Ascending aorta (tissue), 2 donors: ENCODE measurements at regions not wholly inside any gene's neighbourhood (a gene's known extent, or its start where the extent isn't known, plus 50 kb on each side); places are given as distances from the start of the nearest gene placed in this dataset.

Source experiments
- DNase-seq, 2 donors: peaks; one replicate each; pipeline ENCODE4 v3.0.0-alpha.2; 2019; ENCODE audit warnings: low spot score in 2 of 2
- H3K27ac ChIP-seq, 2 donors: fragments of 200-600 bp; sonication (generic); one replicate each; pipeline ENCODE4 v1.5.1; 2016 to 2017; ENCODE audit warnings: mild to moderate bottlenecking in 1 of 2
- H3K27me3 ChIP-seq: fragments of 200-600 bp; sonication (generic); one replicate; pipeline ENCODE4 v1.5.1; 2017
- H3K36me3 ChIP-seq, 2 donors: fragments of 200-600 bp; sonication (generic); one replicate each; pipeline ENCODE4 v1.5.1; 2016
- H3K4me1 ChIP-seq, 2 donors: fragments of 200-600 bp; sonication (generic); one replicate each; pipeline ENCODE4 v1.5.1; 2016 to 2017; ENCODE audit warnings: mild to moderate bottlenecking in 1 of 2
- H3K4me3 ChIP-seq, 2 donors: fragments of 200-600 bp; sonication (generic); one replicate each; pipeline ENCODE4 v1.5.1; 2016 to 2017; ENCODE audit warnings: mild to moderate bottlenecking in 1 of 2
- H3K9me3 ChIP-seq, 2 donors: fragments of 200-600 bp; sonication (generic); one replicate each; pipeline ENCODE4 v1.5.1; 2016
- intact Hi-C: fragments of 100-400 bp; cut with DNase I; formaldehyde crosslinking; loops from one replicate; pipeline ENCODE4 v1.15.1; 2023
- TF ChIP-seq, protein P1 (sequence below), 3 experiments: fragments of 200-600 bp in 2 of 3; fragments of 450-650 bp in 1 of 3; sonication (generic) in 2 of 3; IDR thresholded peaks; one replicate each; pipeline ENCODE4 v1.5.1; 2016 to 2019; ENCODE audit warnings: antibody characterized with exemption in 3 of 3, mild to moderate bottlenecking in 1 of 3, moderate library complexity in 1 of 3

DNA sequence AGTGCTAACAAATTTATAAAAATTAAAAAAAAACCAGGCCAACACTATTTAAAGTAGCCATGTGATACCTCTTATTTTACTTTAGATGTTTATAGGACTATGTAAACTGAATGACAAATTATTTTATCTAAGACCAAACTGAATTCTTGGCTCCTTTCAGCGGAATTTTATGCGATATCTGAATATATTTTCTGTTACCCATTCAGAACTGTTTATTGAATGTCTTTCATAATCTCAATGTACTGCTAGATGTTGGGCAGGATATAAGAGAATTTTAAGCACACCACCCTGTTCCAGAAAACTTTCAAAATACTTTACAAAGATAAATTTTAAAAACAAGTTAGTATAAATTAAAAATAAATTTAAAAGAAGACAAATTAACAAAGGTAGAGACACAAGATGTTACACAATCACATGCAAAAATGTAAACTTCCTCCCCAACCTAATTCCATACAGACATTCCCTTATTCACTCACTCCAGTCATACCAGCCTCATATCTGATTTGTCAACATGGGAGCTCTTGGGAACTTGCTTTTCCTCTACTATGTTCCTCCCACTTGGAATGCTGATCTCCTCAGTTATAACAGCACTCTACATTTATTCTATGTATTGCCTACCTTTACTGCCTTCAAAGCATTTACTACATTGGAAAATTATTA, 154.6 kb upstream of the MBNL1 start:
- TF ChIP-seq, protein P1, sequence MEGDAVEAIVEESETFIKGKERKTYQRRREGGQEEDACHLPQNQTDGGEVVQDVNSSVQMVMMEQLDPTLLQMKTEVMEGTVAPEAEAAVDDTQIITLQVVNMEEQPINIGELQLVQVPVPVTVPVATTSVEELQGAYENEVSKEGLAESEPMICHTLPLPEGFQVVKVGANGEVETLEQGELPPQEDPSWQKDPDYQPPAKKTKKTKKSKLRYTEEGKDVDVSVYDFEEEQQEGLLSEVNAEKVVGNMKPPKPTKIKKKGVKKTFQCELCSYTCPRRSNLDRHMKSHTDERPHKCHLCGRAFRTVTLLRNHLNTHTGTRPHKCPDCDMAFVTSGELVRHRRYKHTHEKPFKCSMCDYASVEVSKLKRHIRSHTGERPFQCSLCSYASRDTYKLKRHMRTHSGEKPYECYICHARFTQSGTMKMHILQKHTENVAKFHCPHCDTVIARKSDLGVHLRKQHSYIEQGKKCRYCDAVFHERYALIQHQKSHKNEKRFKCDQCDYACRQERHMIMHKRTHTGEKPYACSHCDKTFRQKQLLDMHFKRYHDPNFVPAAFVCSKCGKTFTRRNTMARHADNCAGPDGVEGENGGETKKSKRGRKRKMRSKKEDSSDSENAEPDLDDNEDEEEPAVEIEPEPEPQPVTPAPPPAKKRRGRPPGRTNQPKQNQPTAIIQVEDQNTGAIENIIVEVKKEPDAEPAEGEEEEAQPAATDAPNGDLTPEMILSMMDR (IDR thresholded peaks at IDR 0.05) = no peak
- Histone ChIP-seq H3K27ac (no peak overlapping the region), H3K4me3 (no peak overlapping the region), H3K4me1 (no peaks in the 10 kb centered on the region), H3K27me3 (no peaks in the 10 kb centered on the region), H3K36me3 (no peaks in the 10 kb centered on the region), H3K9me3 (no peaks in the 10 kb centered on the region)
- DNase-seq = no peak
- intact Hi-C loops = no loop called here

DNA sequence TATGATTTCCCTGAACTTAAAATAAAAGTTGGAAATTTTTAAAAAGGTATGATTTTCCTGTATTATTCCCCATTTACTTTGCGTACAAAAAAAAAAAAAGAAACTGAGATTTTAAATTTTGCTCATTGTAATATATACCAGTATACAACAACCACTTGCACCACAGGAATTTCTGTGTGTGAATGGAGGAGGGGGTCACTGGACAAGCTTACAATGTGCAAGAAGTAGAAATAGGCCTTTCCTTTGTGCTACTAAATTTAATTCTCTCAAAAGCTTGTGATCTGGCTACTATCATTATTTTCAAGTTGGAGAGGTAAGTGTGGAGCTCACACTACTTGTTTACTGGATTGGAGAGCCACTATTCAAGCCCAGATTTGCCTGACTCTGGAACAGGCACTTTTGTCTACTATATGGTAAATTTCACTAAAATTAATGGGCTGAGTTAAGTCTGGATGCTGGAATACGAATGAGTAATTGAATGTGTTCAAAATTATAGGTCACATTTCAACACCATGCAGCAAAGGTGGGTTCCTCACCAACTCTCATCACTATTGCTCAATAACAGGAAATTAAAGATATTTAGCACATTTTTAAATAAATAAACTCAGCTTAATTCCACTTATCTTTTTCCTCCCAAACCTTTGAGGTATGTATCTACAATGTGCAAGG, 148.0 kb upstream of the MBNL1 start:
- intact Hi-C loops = loop anchor here (5.0 kb wide), 1 partner anchor 37 kb away; no protein-coding TSS in a partner anchor
- H3K4me3 ChIP-seq = no peak overlapping the region
- no peak for DNase-seq
- H3K27me3 ChIP-seq = no peaks in the 10 kb centered on the region
- H3K9me3 ChIP-seq = no peaks in the 10 kb centered on the region
- H3K4me1 ChIP-seq = peaks cover 0 to 13% of the 10 kb centered on the region in 2 donors
- H3K36me3 ChIP-seq = no peaks in the 10 kb centered on the region
- TF ChIP-seq, protein P1 (IDR thresholded peaks at IDR 0.05) = no peak
- H3K27ac ChIP-seq = peak overlapping the region; percentile 75

DNA sequence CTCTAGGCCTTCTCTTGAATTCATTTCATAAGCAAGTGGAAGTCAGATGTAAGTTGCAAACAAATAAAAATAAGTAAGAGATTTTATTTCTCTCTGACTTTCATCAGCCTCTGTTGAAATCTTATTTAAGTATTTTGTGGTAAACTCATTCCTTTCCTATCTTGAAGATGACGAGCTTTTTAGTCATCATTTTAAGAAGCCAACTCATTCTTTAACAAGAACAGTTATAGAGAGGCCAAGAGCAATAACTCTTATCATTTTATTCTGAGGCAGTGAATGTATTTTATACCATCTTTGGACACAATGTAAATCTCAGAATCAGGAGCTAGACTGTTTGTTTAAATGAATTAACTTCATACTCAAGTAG, 147.5 kb upstream of the MBNL1 start:
- Histone ChIP-seq H3K36me3 (no peaks in the 10 kb centered on the region), H3K9me3 (no peaks in the 10 kb centered on the region), H3K27me3 (no peaks in the 10 kb centered on the region), H3K4me1 (peaks cover 0 to 16% of the 10 kb centered on the region in 2 donors), H3K27ac (peak overlapping the region; percentile 75), H3K4me3 (no peak overlapping the region)
- TF ChIP-seq, protein P1 (IDR thresholded peaks at IDR 0.05) = no peak
- intact Hi-C loops = loop anchor here (5.0 kb wide), 1 partner anchor 36 kb away; no protein-coding TSS in a partner anchor
- no peak for DNase-seq

DNA sequence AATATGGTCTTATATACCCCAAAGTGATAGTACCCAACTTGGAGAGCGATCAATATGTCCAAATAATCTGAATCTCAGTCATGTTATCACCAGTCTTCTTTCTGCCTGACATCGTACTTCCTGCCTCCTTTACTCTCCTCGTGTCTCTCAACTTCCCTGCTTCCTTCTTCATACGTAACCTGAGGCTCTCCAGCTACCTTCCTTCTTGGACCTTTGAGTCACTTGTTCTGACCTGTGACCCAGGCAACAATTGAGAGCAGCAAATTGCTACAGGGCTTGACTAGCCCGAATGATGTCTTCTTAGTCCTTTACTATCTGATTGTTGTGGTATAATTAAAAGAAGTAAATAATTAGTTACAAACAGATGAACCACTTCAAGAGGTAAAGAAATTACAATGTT, 145.9 kb upstream of the MBNL1 start:
- intact Hi-C loops = loop anchor here (5.0 kb wide), 1 partner anchor 34 kb away; no protein-coding TSS in a partner anchor
- H3K27me3 ChIP-seq = no peaks in the 10 kb centered on the region
- H3K4me3 ChIP-seq = no peak overlapping the region
- no peak overlapping the region for H3K27ac ChIP-seq
- H3K4me1 ChIP-seq = peaks cover 0 to 18% of the 10 kb centered on the region in 2 donors
- no peak for DNase-seq
- H3K9me3 ChIP-seq = no peaks in the 10 kb centered on the region
- TF ChIP-seq, protein P1 (IDR thresholded peaks at IDR 0.05) = no peak
- H3K36me3 ChIP-seq = no peaks in the 10 kb centered on the region

DNA sequence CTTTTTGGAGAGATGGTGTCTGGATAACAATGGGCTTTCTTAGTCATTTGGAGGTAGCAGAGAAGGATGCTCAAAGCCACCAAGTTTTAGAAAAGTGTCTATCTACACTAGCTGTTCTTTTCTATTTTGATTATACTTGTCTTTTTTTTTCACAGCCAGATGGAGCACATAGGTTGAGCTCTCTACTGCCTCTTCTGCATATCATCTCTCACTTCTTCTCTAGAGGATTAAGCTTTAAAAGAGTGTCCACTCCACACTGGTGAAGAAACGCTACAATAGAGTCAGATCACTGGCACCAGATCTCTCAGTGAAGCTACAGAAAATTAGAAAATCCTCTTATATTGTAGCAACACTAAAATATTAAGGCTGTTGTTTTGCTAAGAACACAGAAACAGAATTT, 145.3 kb upstream of the MBNL1 start:
- Histone ChIP-seq H3K4me1 (peaks cover 0 to 18% of the 10 kb centered on the region in 2 donors), H3K27ac (no peak overlapping the region), H3K4me3 (no peak overlapping the region), H3K36me3 (no peaks in the 10 kb centered on the region), H3K27me3 (no peaks in the 10 kb centered on the region), H3K9me3 (no peaks in the 10 kb centered on the region)
- intact Hi-C loops = loop anchor here (5.0 kb wide), 1 partner anchor 34 kb away; no protein-coding TSS in a partner anchor
- TF ChIP-seq, protein P1 (IDR thresholded peaks at IDR 0.05) = no peak
- no peak for DNase-seq
